ENCODE measurements at regions not wholly inside any gene's neighbourhood (a gene's known extent, or its start where the extent isn't known, plus 50 kb on each side); places are given as distances from the start of the nearest gene placed in this dataset.

DNA sequence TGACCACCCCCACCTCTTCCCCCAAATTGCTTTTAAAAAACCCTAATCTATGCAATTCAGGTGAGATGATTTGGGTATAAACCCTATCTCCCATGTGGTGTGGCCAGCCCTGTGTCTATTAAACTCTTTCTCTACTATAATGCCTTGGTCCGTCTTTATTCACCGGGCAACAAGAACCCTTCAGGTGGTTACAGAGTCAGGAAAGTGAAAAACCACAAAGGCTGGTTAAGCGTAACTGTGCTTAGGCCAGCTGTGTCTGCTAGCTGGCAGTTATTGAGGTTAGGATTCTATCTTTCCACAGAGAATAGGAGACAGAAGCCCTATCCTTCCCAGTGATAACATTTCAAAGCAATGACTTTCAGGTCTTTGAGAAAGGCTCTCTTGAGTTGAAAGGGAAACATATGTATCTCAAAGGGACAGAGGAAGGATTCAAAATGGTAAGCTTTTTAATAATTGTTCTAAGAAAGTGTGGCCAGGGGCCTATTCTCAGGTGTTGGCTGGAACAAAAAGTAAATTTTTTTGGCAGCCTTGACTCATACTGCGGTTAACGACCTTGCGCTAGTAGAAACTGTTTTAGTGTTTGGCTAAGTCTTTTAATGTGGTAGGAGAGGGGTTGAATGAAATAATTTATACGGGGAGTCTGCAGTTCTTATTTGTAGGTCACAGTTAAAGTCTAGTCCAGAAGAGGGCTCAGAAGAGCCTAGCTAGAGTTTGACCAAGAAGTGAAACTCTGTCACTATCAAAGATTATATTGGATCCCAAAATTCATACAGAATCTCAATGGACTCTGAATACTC is 89.0 kb downstream of the NPAP1 start:
- DNase-seq (ENCODE audit: low read depth) (no peak), FAIRE-seq (no peak)
- H3K27me3 ChIP-seq (ENCODE audit: control insufficient read depth, insufficient read depth, low read length) = no peaks in the 10 kb centered on the region
- TF ChIP-seq, protein P1, sequence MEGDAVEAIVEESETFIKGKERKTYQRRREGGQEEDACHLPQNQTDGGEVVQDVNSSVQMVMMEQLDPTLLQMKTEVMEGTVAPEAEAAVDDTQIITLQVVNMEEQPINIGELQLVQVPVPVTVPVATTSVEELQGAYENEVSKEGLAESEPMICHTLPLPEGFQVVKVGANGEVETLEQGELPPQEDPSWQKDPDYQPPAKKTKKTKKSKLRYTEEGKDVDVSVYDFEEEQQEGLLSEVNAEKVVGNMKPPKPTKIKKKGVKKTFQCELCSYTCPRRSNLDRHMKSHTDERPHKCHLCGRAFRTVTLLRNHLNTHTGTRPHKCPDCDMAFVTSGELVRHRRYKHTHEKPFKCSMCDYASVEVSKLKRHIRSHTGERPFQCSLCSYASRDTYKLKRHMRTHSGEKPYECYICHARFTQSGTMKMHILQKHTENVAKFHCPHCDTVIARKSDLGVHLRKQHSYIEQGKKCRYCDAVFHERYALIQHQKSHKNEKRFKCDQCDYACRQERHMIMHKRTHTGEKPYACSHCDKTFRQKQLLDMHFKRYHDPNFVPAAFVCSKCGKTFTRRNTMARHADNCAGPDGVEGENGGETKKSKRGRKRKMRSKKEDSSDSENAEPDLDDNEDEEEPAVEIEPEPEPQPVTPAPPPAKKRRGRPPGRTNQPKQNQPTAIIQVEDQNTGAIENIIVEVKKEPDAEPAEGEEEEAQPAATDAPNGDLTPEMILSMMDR (IDR thresholded peaks at IDR 0.05; ENCODE audit: insufficient read depth, low read length, severe bottlenecking) = no peak
- H3K36me3 ChIP-seq (ENCODE audit: control insufficient read depth, insufficient read depth, low read length) = no peaks in the 10 kb centered on the region
- H3K4me3 ChIP-seq (ENCODE audit: low read depth, low read length) = no peak overlapping the region

DNA sequence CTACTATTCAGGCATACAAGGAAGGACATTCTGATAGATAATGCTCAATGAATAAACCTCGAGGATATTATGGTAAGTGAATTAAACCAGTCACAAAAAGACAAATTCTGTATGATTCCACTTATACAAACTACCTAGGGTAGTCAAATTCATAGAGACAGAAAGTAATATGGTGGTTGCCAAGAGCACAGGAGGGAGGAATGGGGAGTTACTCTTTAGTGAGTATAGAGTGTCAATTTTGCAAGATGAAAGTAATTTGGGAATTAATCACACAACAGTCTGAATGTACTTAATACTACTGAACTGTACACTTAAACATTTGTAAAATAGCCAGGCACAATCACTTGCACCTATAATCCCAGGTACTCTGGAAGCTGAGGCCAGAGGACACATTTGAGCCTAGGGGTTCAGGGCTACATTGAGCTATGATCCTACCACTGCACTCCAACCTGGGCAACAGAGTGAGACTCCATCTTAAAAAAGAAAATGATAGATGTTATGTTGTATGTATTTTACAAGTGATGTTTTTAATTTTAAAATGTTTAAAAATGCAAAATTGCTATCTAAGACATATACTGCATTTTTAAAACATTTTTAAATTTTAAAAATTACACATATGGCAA is 91.0 kb downstream of the NPAP1 start:
- TF ChIP-seq, protein P1 (IDR thresholded peaks at IDR 0.05; ENCODE audit: insufficient read depth, low read length, severe bottlenecking) = no peak
- H3K4me3 ChIP-seq (ENCODE audit: low read depth, low read length) = no peak overlapping the region
- no peaks in the 10 kb centered on the region for H3K36me3 ChIP-seq (ENCODE audit: control insufficient read depth, insufficient read depth, low read length)
- H3K27me3 ChIP-seq (ENCODE audit: control insufficient read depth, insufficient read depth, low read length) = no peaks in the 10 kb centered on the region
- no peak for DNase-seq (ENCODE audit: low read depth)
- no peak for FAIRE-seq

DNA sequence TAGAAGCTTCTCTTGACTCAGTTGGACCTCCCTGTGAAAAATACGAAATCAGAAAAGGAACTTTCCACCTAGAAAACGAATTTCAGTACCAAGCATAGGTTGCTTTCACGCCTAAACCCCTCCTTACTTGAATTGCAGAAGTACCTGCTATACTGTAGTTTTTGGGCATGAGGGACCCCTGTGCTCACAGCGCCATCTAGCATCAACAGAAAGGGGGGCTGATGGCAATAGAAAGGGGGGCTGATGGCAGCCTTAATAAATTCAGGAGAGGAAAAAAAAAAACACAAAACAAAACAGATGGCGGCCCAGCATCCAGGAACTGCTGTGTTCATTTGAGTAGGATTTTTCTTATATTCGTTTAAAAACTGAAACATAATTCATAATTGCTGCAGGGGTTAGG is 96.7 kb downstream of the NPAP1 start:
- Histone ChIP-seq H3K36me3 (ENCODE audit: control insufficient read depth, insufficient read depth, low read length) (no peaks in the 10 kb centered on the region), H3K27me3 (ENCODE audit: control insufficient read depth, insufficient read depth, low read length) (no peaks in the 10 kb centered on the region), H3K4me3 (ENCODE audit: low read depth, low read length) (peak overlapping the region; percentile 45)
- no peak for FAIRE-seq
- no peak for DNase-seq (ENCODE audit: low read depth)
- TF ChIP-seq, protein P1 (IDR thresholded peaks at IDR 0.05; ENCODE audit: insufficient read depth, low read length, severe bottlenecking) = no peak

DNA sequence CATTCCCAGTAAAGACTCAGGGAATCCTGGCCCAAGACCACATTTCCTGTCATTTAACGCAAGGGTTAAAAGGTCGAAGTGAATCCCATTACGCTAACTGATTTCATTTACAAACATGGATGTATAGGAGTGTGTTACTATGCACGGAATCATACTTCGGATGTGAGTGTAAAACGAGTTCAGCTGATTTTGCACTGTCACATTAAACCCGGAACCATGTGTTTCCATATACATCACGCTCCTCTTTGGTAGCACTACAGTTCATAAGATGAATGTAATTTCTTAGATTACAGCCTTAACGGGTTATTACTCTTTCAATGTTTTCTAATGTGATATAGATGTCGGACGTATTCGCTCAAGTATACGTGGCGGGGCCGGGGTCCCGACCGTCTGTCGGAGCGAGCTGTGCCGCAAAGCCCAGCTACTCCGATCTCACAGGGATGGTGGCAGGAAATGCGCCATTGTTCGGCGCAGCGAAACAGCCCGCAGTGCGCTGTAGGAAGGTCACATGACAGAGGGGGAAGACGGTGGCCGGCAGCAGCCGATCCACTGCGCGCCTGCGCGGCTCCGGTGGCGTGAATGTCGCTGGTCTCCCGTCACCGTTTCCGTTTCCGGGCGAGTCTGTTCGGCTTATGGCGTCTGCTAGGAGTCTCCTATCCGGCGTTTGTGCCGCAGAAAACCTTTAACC is 97.3 kb downstream of the NPAP1 start:
- Histone ChIP-seq H3K36me3 (ENCODE audit: control insufficient read depth, insufficient read depth, low read length) (no peaks in the 10 kb centered on the region), H3K4me3 (ENCODE audit: low read depth, low read length) (peak overlapping the region; percentile 45), H3K27me3 (ENCODE audit: control insufficient read depth, insufficient read depth, low read length) (no peaks in the 10 kb centered on the region)
- FAIRE-seq (no peak), DNase-seq (ENCODE audit: low read depth) (peak; percentile 64)
- TF ChIP-seq, protein P1 (IDR thresholded peaks at IDR 0.05; ENCODE audit: insufficient read depth, low read length, severe bottlenecking) = no peak

DNA sequence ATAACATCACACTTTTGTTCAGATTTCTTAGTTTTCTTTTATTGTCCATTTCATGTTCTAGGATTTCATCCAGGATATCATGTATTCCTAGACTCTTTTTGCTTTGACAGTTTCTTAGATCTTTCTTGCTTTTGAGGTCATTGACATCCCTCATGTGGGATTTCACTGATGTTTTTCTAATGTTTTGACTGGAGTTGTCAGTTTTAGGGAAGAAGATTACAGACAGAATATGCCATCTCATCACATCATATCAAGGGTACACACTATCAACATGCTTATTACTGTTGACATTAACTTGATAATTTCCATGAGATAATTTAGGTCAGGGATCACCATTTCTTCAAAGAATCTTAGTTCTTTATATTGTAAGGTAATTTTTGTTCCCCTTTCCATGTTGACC is 101.7 kb downstream of the NPAP1 start:
- TF ChIP-seq, protein P1 (IDR thresholded peaks at IDR 0.05; ENCODE audit: insufficient read depth, low read length, severe bottlenecking) = no peak
- no peak for FAIRE-seq
- DNase-seq (ENCODE audit: low read depth) = no peak
- no peaks in the 10 kb centered on the region for H3K27me3 ChIP-seq (ENCODE audit: control insufficient read depth, insufficient read depth, low read length)
- H3K36me3 ChIP-seq (ENCODE audit: control insufficient read depth, insufficient read depth, low read length) = no peaks in the 10 kb centered on the region
- no peak overlapping the region for H3K4me3 ChIP-seq (ENCODE audit: low read depth, low read length)

Data from bronchial epithelial cell (primary cell).